ENCODE measurements at regions not wholly inside any gene's neighbourhood (a gene's known extent, or its start where the extent isn't known, plus 50 kb on each side); places are given as distances from the start of the nearest gene placed in this dataset.
"Not testable (repeated sequence)": the region's sequence is repeated elsewhere in the genome, so short reads cannot be mapped to it uniquely, and the experiment has no call there.

- DNase-seq (ENCODE audit: low spot score), result no peak
These were observed 58.9 kb downstream of the DHRS2 start for GRCh38 chr14:23694949-23695663.

GRCh38 chr14:23695664-23695999, 59.5 kb downstream of the DHRS2 start:
- DNase-seq (ENCODE audit: low spot score), result no peak

GRCh38 chr14:23696701-23697239, 60.6 kb downstream of the DHRS2 start:
- DNase-seq (ENCODE audit: low spot score), result no peak

GRCh38 chr14:23697680-23698079, 61.5 kb downstream of the DHRS2 start:
- DNase-seq (ENCODE audit: low spot score), result no peak

GRCh38 chr14:23702656-23703426, 66.7 kb downstream of the DHRS2 start:
- no peak for DNase-seq (ENCODE audit: low spot score)

GRCh38 chr14:23704890-23705289, 68.7 kb downstream of the DHRS2 start:
- no peak for DNase-seq (ENCODE audit: low spot score)

GRCh38 chr14:23707415-23707814, 71.3 kb downstream of the DHRS2 start:
- DNase-seq (ENCODE audit: low spot score), result no peak

- no peak for DNase-seq (ENCODE audit: low spot score)
These were observed 72.2 kb downstream of the DHRS2 start for GRCh38 chr14:23708343-23708742.

- no peak for DNase-seq (ENCODE audit: low spot score)
These were observed 73.8 kb downstream of the DHRS2 start for GRCh38 chr14:23709923-23710322.

GRCh38 chr14:23712287-23712686, 76.1 kb downstream of the DHRS2 start:
- DNase-seq (ENCODE audit: low spot score), result no peak

- no peak for DNase-seq (ENCODE audit: low spot score)
These were observed 83.2 kb downstream of the DHRS2 start for GRCh38 chr14:23719225-23719985.

GRCh38 chr14:23722675-23723074, 86.5 kb downstream of the DHRS2 start:
- DNase-seq (ENCODE audit: low spot score), result no peak

- no peak for DNase-seq (ENCODE audit: low spot score)
These were observed 87.7 kb downstream of the DHRS2 start for GRCh38 chr14:23723911-23724310.

- DNase-seq (ENCODE audit: low spot score), result no peak
These were observed 89.4 kb downstream of the DHRS2 start for GRCh38 chr14:23725528-23725927.

- no peak for DNase-seq (ENCODE audit: low spot score)
These were observed 90.0 kb downstream of the DHRS2 start for GRCh38 chr14:23725980-23726710.

GRCh38 chr14:23727566-23728335, 91.6 kb downstream of the DHRS2 start:
- DNase-seq (ENCODE audit: low spot score), result peak; percentile 13

- no peak for DNase-seq (ENCODE audit: low spot score)
These were observed 92.6 kb downstream of the DHRS2 start for GRCh38 chr14:23728791-23729190.

- DNase-seq (ENCODE audit: low spot score), result no peak
These were observed 93.7 kb downstream of the DHRS2 start for GRCh38 chr14:23729720-23730387.

GRCh38 chr14:23735394-23735793, 99.2 kb downstream of the DHRS2 start:
- DNase-seq (ENCODE audit: low spot score), result no peak

GRCh38 chr14:23744368-23744767, 108.2 kb downstream of the DHRS2 start:
- DNase-seq (ENCODE audit: low spot score), result not testable (repeated sequence)
